HG02981 (cell line): ENCODE measurements at regions not wholly inside any gene's neighbourhood (a gene's known extent, or its start where the extent isn't known, plus 50 kb on each side); places are given as distances from the start of the nearest gene placed in this dataset.

Experiments used
- ATAC-seq: cut with Tn5 transposase; IDR thresholded peaks from one replicate; pipeline ENCODE4 v1.9.1; 2021; ENCODE audit warnings: mild to moderate bottlenecking, moderate library complexity; ENCODE audit not compliant: unreplicated experiment

DNA sequence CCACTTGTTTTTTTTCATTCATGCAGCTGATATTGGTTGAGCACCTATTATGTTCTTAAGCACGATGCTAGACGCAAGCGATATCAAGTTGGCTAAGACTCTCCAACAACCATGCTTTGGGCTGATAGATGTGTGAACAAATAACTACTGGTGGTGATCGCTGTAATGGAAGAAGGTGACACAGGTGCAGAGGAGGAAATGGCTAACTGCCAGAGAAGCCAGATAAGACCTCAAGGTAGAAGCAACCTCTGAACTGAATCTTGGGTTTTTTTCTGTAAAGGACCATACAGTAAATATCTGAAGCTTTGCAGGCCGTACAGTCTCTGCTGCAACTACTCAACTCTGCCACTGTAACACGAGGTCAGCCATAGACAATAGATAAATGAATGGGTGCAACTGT, 97.9 kb downstream of the C17orf67 start:
- ATAC-seq, result no peak

DNA sequence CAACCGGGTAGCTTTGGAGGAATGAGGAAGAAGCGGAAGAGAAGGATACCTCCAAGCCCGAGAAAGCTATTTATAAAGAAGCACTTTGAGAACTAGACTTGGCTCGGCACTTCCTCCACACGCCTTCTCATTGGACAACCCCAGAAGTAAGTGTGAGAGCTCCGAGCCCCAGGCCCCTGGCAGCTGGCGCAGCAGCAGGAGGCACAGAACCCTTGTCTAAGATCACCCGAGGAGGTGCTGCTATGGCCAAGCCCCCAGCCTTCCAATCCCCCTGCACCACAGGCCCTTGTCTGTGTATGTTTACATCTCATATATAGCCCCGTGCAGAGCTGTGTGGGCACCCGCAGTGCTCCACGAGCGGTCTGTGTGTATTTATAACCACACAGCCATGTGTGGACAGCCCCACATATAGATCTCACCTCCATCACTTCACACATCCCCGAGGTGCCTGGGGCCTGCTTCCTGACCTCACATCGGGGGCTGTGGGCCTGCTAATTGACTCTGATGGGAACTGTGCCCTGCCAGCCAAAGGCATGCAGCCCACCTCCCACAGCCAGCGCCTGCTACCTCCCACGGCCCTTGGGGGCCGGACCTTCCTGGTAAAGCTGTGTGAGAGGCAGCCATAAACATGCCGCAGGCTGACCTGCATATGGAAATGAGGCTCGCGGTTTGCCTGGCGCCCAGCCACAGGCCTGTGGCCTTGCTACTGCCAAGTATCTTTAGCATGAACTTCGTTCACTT, 96.1 kb downstream of the C17orf67 start:
- no peak for ATAC-seq

DNA sequence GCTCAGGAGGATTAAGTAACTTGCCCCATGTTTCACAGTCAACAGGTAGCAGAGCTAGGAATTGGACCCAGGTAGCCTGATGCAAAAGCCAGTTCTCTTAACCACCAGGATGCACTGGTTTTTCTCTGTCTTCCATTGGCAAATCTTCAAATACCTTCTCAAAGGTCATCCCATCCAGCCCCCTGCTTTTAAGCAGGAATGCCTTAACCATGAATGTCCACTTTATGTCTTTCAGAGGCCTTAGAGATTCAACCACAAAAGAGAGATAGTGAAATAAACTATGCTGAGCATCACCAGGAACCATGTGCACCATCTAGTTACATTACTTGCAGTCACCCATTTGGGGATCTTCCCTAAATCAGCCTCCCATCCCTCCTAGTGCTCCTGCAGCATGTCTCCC, 94.3 kb downstream of the C17orf67 start:
- ATAC-seq, result no peak

DNA sequence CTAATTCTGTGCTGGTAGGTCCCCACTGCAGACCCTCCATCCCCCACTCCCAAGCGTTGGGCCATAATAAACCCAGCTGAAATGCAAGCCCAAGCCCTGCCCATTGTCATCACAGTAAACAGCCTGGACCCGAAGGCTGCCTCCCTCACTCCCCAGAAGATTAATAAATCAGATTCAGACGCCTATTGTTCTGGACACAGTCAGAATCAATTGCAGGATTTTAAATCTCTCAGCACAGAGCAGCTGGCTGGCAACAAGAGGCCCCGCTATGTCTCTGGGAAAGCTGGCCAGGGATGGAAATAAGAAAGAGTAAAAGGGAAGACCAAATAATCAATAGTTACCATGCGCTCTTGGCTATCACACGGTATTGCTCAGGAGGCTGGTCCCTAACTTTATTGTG, 93.9 kb downstream of the C17orf67 start:
- ATAC-seq, result no peak

DNA sequence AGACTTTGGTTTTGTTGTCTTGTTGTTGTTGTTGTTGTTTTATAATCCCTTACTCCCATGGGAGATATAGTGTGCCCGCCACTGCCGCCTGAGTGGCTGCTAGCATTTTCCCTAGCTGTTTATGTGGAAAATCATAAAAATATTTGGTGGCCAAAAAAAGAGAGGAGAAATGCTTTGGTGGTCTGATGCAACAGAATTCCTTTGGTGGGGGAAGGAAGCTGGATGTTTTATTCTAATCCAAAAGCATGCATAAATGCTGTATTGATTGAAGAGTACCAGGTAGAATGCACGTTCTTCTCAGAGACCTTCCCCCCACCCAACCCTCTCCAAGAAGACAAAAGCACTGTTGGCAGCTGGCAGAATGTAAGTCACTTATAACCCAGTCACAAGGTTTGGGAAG, 93.2 kb downstream of the C17orf67 start:
- ATAC-seq, result no peak
